MM.1S (cell line): ENCODE measurements at regions not wholly inside any gene's neighbourhood (a gene's known extent, or its start where the extent isn't known, plus 50 kb on each side); places are given as distances from the start of the nearest gene placed in this dataset.

Source experiments
- CTCF ChIP-seq: fragments of 300-600 bp; sonication (generic); IDR thresholded peaks from 2 replicates; pipeline ENCODE4 v1.5.1; 2016; ENCODE audit warnings: antibody characterized with exemption, low read length, mixed read lengths
- EZH2phosphoT487 ChIP-seq: fragments of 300-600 bp; sonication (generic); IDR thresholded peaks from 2 replicates; pipeline ENCODE4 v1.6.1; 2018; ENCODE audit warnings: antibody characterized with exemption, low read length

- TF ChIP-seq CTCF (no peak), EZH2phosphoT487 (no peak)
Measured at GRCh38 chr18:24539866-24540617, 79.6 kb downstream of the HRH4 start.
